LoVo (cell line): ENCODE measurements at regions not wholly inside any gene's neighbourhood (a gene's known extent, or its start where the extent isn't known, plus 50 kb on each side); places are given as distances from the start of the nearest gene placed in this dataset.

Source experiments
- DNase-seq: peaks from one replicate; pipeline ENCODE4 v3.0.0-alpha.2; 2016; ENCODE audit warnings: low spot score

- DNase-seq: no peak
Measured at GRCh38 chr13:99860745-99861144, 110.8 kb downstream of the ZIC5 start.

GRCh38 chr13:99859178-99860177 is 112.1 kb downstream of the ZIC5 start:
- DNase-seq: no peak

- no peak for DNase-seq
Measured at GRCh38 chr13:99857738-99858137, 113.8 kb downstream of the ZIC5 start.

DNA sequence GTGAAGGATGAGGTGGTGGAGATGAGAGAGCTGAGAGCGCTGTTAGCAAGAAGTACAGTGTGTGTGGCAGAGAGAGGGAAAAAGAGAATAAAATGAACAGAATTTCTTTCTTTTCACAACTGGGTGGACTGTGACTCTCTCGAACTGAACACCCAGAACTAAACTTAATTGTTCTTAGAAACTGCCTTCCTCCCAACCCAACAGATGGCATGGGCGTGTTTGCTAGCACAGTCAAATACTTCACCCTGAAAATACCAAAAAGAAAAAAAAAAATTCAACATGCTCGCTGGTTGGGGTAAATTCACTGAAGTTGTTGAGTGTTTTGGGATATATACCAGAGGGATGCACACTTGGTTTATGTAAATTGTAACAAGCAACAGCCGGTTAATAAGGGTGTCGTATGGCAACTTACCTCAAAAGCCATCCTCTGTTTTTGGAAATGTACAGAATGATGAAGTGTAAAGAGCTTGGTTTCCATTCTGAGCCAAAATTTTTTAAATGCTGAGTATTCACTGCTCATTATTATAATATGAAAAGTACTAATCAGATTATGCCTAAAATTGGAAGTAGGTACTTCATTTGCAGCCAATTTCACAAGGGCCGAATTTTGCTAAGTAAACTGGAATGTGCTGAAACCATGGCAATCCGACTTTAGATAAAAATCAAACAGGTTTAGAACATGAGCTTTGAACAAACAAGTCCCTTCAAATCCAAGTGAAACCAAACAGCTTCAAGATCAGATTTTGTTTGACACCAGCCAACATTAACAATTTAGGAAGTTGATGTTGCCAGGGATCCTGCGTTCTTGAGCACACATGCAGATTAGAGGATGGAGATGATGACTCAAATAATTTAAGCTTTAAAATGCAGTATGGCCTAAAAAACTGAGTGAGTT is 115.8 kb downstream of the ZIC5 start:
- no peak for DNase-seq

DNA sequence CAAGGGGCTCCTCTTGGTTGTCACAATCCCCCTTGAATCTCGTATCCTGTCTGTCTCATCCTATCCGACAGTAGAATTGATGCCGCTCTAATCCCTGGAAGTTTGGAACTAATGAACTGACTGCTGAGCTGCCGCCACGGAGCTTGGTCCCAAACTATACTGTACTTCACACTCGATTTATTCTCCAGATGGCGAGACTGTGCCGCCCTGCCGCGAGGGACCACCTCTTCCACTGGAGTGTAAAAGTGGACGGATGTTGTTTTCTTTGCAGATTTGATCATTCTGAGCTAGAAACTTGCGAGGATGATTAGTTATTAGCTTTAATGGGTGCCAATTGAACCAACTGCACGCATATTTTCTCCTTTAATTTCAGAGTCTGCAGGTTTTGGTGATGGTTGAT is 117.2 kb downstream of the ZIC5 start:
- no peak for DNase-seq

GRCh38 chr13:99847318-99847750 is 124.2 kb downstream of the ZIC5 start:
- DNase-seq: no peak

GRCh38 chr13:99845161-99845874 is 126.2 kb downstream of the ZIC5 start:
- DNase-seq: no peak

- no peak for DNase-seq
Measured at GRCh38 chr13:99844421-99844820, 127.1 kb downstream of the ZIC5 start.

DNA sequence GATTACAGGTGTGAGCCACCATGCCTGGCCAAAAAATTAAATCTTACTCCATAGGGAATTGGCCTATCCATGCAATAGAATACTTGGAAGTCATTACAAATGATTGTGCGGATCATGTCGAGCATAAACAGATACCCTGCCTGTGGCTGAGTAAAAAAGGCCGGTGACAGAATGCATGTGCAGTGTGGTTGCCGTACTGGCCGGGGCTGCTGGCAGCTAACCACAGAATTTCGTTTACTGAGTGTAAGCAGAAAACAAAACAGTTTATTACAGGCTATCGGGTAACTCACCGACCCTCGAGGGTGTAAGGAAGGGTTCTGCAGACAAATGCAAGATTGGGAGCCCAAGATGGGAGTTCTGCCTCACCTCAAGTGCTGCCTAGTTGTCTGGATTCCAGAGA is 127.7 kb downstream of the ZIC5 start:
- DNase-seq: no peak

GRCh38 chr13:99842405-99842804 is 129.2 kb downstream of the ZIC5 start:
- DNase-seq: no peak

DNA sequence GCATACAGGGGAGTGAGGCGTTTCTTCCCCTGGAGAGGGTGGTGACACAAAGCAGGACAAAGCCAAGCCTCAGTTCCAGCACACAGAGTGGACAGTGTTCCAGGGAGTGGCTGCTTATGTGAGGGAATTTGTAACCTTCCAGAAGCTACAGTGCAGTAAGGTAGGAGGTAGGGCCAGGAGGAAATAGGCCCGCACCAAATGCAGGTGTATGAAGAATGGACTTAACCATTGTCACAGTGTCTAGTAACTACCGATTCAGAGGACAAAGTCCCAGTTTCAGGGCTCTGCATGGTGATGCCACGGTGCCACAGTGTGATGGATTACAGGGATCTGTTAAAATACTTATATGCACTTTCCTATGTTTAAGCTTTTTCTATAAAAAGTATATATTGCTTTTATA is 135.3 kb downstream of the ZIC5 start:
- DNase-seq: no peak

DNA sequence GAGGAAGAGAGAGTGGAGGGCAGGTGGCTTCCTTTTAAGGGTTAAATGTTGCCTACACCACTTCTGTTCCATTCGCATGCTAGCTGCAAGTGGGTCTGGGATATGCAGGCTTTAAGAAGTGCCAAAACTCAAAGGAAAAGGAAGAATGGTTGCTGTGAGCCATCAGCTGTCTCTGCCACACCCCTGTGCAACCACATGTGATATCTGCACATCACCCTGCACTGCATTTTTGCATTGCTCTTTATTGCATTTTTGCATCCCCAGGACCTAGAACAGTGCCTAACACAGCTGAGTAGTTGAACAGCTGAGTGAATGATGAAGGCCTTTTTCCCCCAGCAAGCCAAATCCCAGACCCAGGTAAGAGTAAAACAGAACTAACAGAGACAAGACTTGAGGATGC is 136.1 kb downstream of the ZIC5 start:
- no peak for DNase-seq

DNA sequence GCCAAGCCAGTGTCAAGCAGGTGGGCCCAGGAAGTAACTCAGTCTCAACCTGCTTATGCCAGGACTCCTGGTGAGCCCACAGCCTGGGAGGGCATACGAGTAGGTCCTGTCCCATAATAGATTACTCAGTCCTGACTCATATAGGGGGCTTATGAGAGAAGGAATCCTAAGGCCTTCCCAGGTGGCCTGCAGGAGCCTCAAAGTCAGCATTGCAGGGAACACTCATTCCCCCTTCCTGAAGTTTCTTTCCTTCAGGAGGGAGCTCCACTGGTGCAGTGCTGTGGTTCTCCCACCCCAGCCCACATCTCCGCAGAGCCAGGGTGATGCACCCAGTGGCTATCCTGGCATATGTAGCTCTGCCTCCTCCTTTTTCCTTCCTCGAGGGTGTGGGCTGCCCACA is 137.3 kb downstream of the ZIC5 start:
- DNase-seq: no peak

GRCh38 chr13:99832347-99832746 is 139.2 kb downstream of the ZIC5 start:
- no peak for DNase-seq

- no peak for DNase-seq
Measured at GRCh38 chr13:99830931-99831330, 140.6 kb downstream of the ZIC5 start.

DNA sequence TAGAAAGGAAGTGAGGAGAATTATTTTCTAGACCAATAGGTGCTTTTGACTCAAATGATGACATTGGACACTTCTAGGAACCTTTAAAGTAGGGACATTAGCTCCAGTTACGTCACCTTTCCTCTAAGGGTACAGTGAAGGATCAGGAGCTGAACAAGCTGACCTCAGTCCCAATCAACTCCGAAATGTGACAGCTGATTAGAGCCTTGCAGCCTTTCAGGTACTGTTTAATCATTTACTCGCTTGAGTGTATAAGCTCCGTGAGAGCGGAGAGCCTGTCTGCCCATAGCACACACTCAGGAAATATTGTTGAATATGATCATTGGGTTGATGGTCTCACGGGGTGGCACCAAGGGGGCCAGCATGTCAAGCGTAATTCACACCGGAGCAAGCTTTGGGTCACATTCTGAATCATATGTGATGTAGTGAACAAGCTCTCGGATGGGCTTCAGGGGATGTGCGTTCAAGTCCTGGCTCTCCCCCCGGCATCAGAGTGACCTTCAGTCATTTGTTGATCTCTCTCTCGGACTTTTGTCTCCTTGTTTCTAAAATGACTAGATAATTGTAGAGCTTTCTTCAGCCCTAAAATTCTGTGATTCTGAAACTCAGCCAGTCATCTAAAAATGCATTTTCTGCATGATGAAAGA is 141.9 kb downstream of the ZIC5 start:
- no peak for DNase-seq

DNA sequence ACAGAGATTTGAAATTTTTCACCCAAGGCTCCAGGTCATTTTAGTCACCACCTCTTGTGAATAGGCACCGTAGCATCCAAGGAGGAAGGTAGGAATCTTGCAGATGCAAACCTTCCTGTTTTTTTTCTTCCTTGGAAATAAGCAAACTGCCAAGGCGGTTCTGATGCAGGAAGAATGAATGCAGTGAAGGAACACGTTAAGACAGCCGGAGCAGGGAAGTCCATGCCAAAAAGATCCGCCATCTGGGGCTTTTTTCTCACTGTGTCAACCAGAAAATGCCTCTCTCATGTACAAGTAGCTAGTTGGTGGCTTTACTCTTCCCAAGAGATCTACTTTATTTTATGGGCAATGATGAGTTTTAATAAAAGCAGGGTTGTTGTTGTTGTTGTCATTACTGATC is 142.4 kb downstream of the ZIC5 start:
- no peak for DNase-seq

DNA sequence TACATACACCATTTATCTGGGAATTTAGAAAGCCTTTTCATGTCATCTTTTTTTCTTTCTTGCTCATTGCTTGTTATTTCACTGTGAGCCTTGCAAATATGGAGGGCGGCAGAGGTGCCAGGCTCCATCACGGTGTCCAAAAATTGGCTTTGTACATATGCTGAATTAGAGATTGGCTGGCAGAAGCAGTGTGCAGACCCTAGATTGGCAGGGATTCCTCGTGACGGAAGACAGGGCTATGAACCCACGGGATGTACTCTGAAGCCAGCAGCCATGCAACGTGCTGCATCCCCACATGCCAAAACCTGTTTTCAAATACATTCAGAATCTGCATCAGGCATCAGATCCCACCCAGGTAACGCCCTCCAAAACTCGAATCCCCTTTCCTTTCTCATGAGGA is 142.8 kb downstream of the ZIC5 start:
- DNase-seq: no peak

DNA sequence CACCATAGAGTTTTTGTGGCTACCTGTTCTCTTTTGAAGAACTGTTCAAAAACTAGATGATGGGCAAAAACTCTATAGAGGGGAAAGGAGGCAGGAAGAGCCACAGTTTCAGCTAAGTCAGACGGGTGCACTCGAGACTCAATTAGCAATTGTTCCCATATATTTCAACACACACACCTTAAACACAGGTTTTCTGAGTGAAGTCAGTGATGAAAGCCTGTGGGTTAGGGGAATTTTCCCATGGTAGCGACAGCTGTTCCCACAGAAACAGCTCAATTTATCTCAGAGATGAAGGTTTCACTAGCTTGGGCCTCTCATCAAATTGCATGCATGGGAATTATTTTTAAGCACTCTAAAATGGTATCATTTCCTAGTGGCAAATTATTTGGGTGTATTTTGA is 143.4 kb downstream of the ZIC5 start:
- no peak for DNase-seq

GRCh38 chr13:99827011-99827772 is 144.4 kb downstream of the ZIC5 start:
- no peak for DNase-seq

- DNase-seq: no peak
Measured at GRCh38 chr13:99823961-99824360, 147.6 kb downstream of the ZIC5 start.
